HL-60 (cell line): ENCODE measurements at regions not wholly inside any gene's neighbourhood (a gene's known extent, or its start where the extent isn't known, plus 50 kb on each side); places are given as distances from the start of the nearest gene placed in this dataset.

ENCODE experiments used
- GABPA ChIP-seq: IDR thresholded peaks from 2 replicates; pipeline ENCODE4 v1.6.1; 2012; ENCODE audit warnings: low read depth
- POLR2AphosphoS5 ChIP-seq: IDR thresholded peaks from 2 replicates; pipeline ENCODE4 v1.6.1; 2012; ENCODE audit warnings: low read depth
- SPI1 ChIP-seq: IDR thresholded peaks from 2 replicates; pipeline ENCODE4 v1.6.1; 2012; ENCODE audit warnings: low read depth, mild to moderate bottlenecking, borderline replicate concordance
- TF ChIP-seq, protein P1 (sequence below): IDR thresholded peaks from one replicate; pipeline ENCODE4 v1.5.1; 2011; ENCODE audit warnings: low read length, control low read depth, inconsistent platforms; ENCODE audit not compliant: insufficient read depth
- TF ChIP-seq, protein P2 (sequence below): IDR thresholded peaks from 2 replicates; pipeline ENCODE4 v1.6.1; 2012; ENCODE audit warnings: low read depth; ENCODE audit not compliant: insufficient replicate concordance

DNA sequence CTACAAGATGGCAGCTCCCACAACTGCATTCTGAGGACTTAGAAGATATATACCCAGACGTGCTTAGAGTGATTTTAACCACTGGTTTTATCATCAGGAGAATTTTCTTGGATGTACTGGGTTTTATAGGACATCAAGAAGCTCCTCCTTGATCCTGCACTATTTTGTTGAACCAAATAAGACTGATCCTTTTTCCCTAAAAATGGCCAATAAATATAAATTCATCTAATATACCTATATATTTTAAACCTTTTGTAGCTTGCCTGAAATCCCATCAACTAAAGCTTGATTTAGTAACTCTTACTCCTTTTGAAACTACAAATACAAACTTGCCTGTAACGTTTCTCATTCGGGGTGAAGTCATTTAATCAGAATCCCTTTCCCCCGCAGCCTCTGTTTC is 849.4 kb upstream of the ADAMTS5 start:
- TF ChIP-seq, protein P1, sequence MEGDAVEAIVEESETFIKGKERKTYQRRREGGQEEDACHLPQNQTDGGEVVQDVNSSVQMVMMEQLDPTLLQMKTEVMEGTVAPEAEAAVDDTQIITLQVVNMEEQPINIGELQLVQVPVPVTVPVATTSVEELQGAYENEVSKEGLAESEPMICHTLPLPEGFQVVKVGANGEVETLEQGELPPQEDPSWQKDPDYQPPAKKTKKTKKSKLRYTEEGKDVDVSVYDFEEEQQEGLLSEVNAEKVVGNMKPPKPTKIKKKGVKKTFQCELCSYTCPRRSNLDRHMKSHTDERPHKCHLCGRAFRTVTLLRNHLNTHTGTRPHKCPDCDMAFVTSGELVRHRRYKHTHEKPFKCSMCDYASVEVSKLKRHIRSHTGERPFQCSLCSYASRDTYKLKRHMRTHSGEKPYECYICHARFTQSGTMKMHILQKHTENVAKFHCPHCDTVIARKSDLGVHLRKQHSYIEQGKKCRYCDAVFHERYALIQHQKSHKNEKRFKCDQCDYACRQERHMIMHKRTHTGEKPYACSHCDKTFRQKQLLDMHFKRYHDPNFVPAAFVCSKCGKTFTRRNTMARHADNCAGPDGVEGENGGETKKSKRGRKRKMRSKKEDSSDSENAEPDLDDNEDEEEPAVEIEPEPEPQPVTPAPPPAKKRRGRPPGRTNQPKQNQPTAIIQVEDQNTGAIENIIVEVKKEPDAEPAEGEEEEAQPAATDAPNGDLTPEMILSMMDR, result no peak
- TF ChIP-seq, protein P2, sequence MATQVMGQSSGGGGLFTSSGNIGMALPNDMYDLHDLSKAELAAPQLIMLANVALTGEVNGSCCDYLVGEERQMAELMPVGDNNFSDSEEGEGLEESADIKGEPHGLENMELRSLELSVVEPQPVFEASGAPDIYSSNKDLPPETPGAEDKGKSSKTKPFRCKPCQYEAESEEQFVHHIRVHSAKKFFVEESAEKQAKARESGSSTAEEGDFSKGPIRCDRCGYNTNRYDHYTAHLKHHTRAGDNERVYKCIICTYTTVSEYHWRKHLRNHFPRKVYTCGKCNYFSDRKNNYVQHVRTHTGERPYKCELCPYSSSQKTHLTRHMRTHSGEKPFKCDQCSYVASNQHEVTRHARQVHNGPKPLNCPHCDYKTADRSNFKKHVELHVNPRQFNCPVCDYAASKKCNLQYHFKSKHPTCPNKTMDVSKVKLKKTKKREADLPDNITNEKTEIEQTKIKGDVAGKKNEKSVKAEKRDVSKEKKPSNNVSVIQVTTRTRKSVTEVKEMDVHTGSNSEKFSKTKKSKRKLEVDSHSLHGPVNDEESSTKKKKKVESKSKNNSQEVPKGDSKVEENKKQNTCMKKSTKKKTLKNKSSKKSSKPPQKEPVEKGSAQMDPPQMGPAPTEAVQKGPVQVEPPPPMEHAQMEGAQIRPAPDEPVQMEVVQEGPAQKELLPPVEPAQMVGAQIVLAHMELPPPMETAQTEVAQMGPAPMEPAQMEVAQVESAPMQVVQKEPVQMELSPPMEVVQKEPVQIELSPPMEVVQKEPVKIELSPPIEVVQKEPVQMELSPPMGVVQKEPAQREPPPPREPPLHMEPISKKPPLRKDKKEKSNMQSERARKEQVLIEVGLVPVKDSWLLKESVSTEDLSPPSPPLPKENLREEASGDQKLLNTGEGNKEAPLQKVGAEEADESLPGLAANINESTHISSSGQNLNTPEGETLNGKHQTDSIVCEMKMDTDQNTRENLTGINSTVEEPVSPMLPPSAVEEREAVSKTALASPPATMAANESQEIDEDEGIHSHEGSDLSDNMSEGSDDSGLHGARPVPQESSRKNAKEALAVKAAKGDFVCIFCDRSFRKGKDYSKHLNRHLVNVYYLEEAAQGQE, result no peak
- TF ChIP-seq POLR2AphosphoS5, result no peak
- no peak for TF ChIP-seq SPI1
- no peak for TF ChIP-seq GABPA
